Caco-2 (cell line): ENCODE measurements at regions not wholly inside any gene's neighbourhood (a gene's known extent, or its start where the extent isn't known, plus 50 kb on each side); places are given as distances from the start of the nearest gene placed in this dataset.

Source experiments
- BruUV-seq: library from RNA; stranded (reverse); fragments of 400-500 nt; replicated peaks from 2 replicates; lab custom pipeline; 2021; lab: Mats Ljungman, UMichigan
- CTCF ChIA-PET: fragments of 300-600 bp; sonication (Branson Sonifier 250); formaldehyde crosslinking; loops from one replicate; lab custom pipeline; 2022; ENCODE audit warnings: antibody characterized with exemption; lab: Charles Lee
- POLR2A ChIA-PET: fragments of 300-600 bp; sonication (Branson Sonifier 250); formaldehyde crosslinking; loops from one replicate; lab custom pipeline; 2022; ENCODE audit warnings: antibody characterized with exemption; lab: Charles Lee
- DNase-seq, 2 experiments: peaks; one replicate each; pipeline versions ENCODE4 v3.0.0 to v3.0.0-alpha.2; 2020 to 2022
- H3K27me3 ChIP-seq: replicated peaks from 2 replicates; pipeline ENCODE4 v1.6.0; 2011; ENCODE audit warnings: low read length; ENCODE audit not compliant: control insufficient read depth, insufficient read depth
- H3K36me3 ChIP-seq: 2 replicates; pipeline ENCODE4 v1.5.1; 2011; ENCODE audit warnings: low read length; ENCODE audit not compliant: control insufficient read depth, insufficient read depth
- H3K4me1 ChIP-seq: fragments of 250-450 bp; sonication (Bioruptor Pico); 2 replicates; pipeline ENCODE4 v1.5.1; 2020; ENCODE audit warnings: mild to moderate bottlenecking
- H3K4me3 ChIP-seq: 2 replicates; pipeline ENCODE4 v1.5.1; 2011; ENCODE audit warnings: low read depth, mild to moderate bottlenecking, control low read depth, low read length
- H3K9me3 ChIP-seq: fragments of 250-450 bp; sonication (Bioruptor Pico); 2 replicates; pipeline ENCODE4 v1.5.1; 2020; ENCODE audit warnings: mild to moderate bottlenecking, moderate library complexity
- H3K27ac Mint-ChIP-seq: one replicate; pipeline ENCODE4 v1.8.0; 2022; ENCODE audit warnings: mixed read lengths; ENCODE audit not compliant: unreplicated experiment
- H3K27me3 Mint-ChIP-seq: one replicate; pipeline ENCODE4 v1.8.0; 2022; ENCODE audit warnings: mixed read lengths; ENCODE audit not compliant: insufficient read depth, unreplicated experiment
- H3K36me3 Mint-ChIP-seq: one replicate; pipeline ENCODE4 v1.8.0; 2022; ENCODE audit warnings: mild to moderate bottlenecking, mixed read lengths; ENCODE audit not compliant: insufficient read depth, unreplicated experiment
- H3K4me1 Mint-ChIP-seq: one replicate; pipeline ENCODE4 v1.8.0; 2022; ENCODE audit warnings: low read depth, mixed read lengths; ENCODE audit not compliant: unreplicated experiment
- H3K4me3 Mint-ChIP-seq: one replicate; pipeline ENCODE4 v1.8.0; 2022; ENCODE audit warnings: mild to moderate bottlenecking, moderate library complexity, mixed read lengths; ENCODE audit not compliant: unreplicated experiment
- H3K9me3 Mint-ChIP-seq: one replicate; pipeline ENCODE4 v1.8.0; 2022; ENCODE audit warnings: mixed read lengths; ENCODE audit not compliant: unreplicated experiment
- CTCF ChIP-seq, 2 experiments: fragments of 200-600 bp in 1 of 2; IDR thresholded peaks; 1 replicate in 1 of 2; 2 replicates in 1 of 2; pipeline versions ENCODE4 v1.5.1 to v1.8.0; 2011 to 2022; ENCODE audit warnings: antibody characterized with exemption in 1 of 2, control low read depth in 1 of 2, inconsistent platforms in 1 of 2, low read depth in 1 of 2, low read length in 1 of 2, mild to moderate bottlenecking in 1 of 2, moderate library complexity in 1 of 2; ENCODE audit not compliant: insufficient read depth in 1 of 2, severe bottlenecking in 1 of 2, unreplicated experiment in 1 of 2
- intact Hi-C: fragments of 100-400 bp; cut with micrococcal nuclease; formaldehyde crosslinking; loops from one replicate; pipeline ENCODE4 v1.10.0; 2022; ENCODE audit not compliant: unreplicated experiment

GRCh38 chr15:47568030-47568429, 149.3 kb upstream of the SEMA6D start:
- POLR2A ChIA-PET, result no interaction called here
- DNase-seq, result no peak
- CTCF ChIA-PET, result no interaction called here
- TF ChIP-seq CTCF (IDR thresholded peaks at IDR 0.05; ENCODE audit: insufficient read depth in 1 of 2, low read depth in 1 of 2, low read length in 1 of 2, severe bottlenecking in 1 of 2, unreplicated experiment in 1 of 2), result no peak
- no peaks in the 10 kb centered on the region for H3K4me1 Mint-ChIP-seq
- H3K36me3 ChIP-seq, result no peaks in the 10 kb centered on the region
- peaks cover 8% of the 10 kb centered on the region for H3K9me3 Mint-ChIP-seq
- no peak overlapping the region for H3K4me3 ChIP-seq
- no TSS peak for BruUV-seq
- no peaks in the 10 kb centered on the region for H3K27me3 Mint-ChIP-seq
- no peak overlapping the region for H3K4me3 Mint-ChIP-seq
- no peak overlapping the region for H3K27ac Mint-ChIP-seq
- no peaks in the 10 kb centered on the region for H3K4me1 ChIP-seq
- no peaks in the 10 kb centered on the region for H3K36me3 Mint-ChIP-seq
- no peaks in the 10 kb centered on the region for H3K9me3 ChIP-seq
- intact Hi-C loops, result no loop called here
- H3K27me3 ChIP-seq, result no peaks in the 10 kb centered on the region

- intact Hi-C loops, result no loop called here
- ChIA-PET CTCF (no interaction called here), POLR2A (no interaction called here)
- no peak overlapping the region for H3K4me3 Mint-ChIP-seq
- no peaks in the 10 kb centered on the region for H3K9me3 ChIP-seq
- TF ChIP-seq CTCF (IDR thresholded peaks at IDR 0.05; ENCODE audit: insufficient read depth in 1 of 2, low read depth in 1 of 2, low read length in 1 of 2, severe bottlenecking in 1 of 2, unreplicated experiment in 1 of 2), result no peak
- H3K27me3 ChIP-seq, result no peaks in the 10 kb centered on the region
- H3K36me3 ChIP-seq, result no peaks in the 10 kb centered on the region
- BruUV-seq, result no TSS peak
- no peaks in the 10 kb centered on the region for H3K4me1 Mint-ChIP-seq
- no peaks in the 10 kb centered on the region for H3K36me3 Mint-ChIP-seq
- H3K4me3 ChIP-seq, result no peak overlapping the region
- no peaks in the 10 kb centered on the region for H3K9me3 Mint-ChIP-seq
- no peaks in the 10 kb centered on the region for H3K4me1 ChIP-seq
- DNase-seq, result no peak
- no peak overlapping the region for H3K27ac Mint-ChIP-seq
- H3K27me3 Mint-ChIP-seq, result peaks cover 5% of the 10 kb centered on the region
Measured at GRCh38 chr15:47570044-47570443, 147.3 kb upstream of the SEMA6D start.

GRCh38 chr15:47570451-47570850, 146.9 kb upstream of the SEMA6D start:
- Mint-ChIP-seq H3K9me3 (no peaks in the 10 kb centered on the region), H3K36me3 (no peaks in the 10 kb centered on the region), H3K4me3 (no peak overlapping the region), H3K27me3 (peaks cover 7% of the 10 kb centered on the region), H3K4me1 (no peaks in the 10 kb centered on the region), H3K27ac (no peak overlapping the region)
- BruUV-seq, result no TSS peak
- intact Hi-C loops, result no loop called here
- no peak for TF ChIP-seq CTCF (IDR thresholded peaks at IDR 0.05; ENCODE audit: insufficient read depth in 1 of 2, low read depth in 1 of 2, low read length in 1 of 2, severe bottlenecking in 1 of 2, unreplicated experiment in 1 of 2)
- Histone ChIP-seq H3K4me3 (no peak overlapping the region), H3K36me3 (no peaks in the 10 kb centered on the region), H3K27me3 (no peaks in the 10 kb centered on the region), H3K9me3 (no peaks in the 10 kb centered on the region), H3K4me1 (no peaks in the 10 kb centered on the region)
- POLR2A ChIA-PET, result no interaction called here
- DNase-seq, result no peak
- CTCF ChIA-PET, result no interaction called here
